Small intestine (tissue), 7 donors: ENCODE measurements at regions not wholly inside any gene's neighbourhood (a gene's known extent, or its start where the extent isn't known, plus 50 kb on each side); places are given as distances from the start of the nearest gene placed in this dataset.
"Not testable (repeated sequence)": the region's sequence is repeated elsewhere in the genome, so short reads cannot be mapped to it uniquely, and the experiment has no call there.

Experiments
- DNase-seq, 2 donors: peaks; one replicate each; pipeline versions ENCODE4 v3.0.0 to v3.0.0-alpha.2; 2013
- FAIRE-seq: peaks from 2 replicates; lab custom pipeline; 2012; peaks lifted over from hg19 to GRCh38; lab: Jason Lieb, UNC
- H3K27ac ChIP-seq, 3 donors: one replicate each; pipeline ENCODE4 v1.5.1; 2013; ENCODE audit warnings: low read length in 2 of 3, mild to moderate bottlenecking in 2 of 3, control low read depth in 1 of 3, inconsistent platforms in 1 of 3, low read depth in 1 of 3, moderate library complexity in 1 of 3
- H3K27me3 ChIP-seq, 3 donors: one replicate each; pipeline ENCODE4 v1.6.1; 2013; ENCODE audit warnings: low read length in 3 of 3, inconsistent platforms in 1 of 3; ENCODE audit not compliant: control insufficient read depth in 3 of 3, insufficient read depth in 3 of 3
- H3K36me3 ChIP-seq, 3 donors: one replicate each; pipeline ENCODE4 v1.6.1; 2013; ENCODE audit warnings: low read length in 3 of 3, inconsistent platforms in 1 of 3, low read depth in 1 of 3, mild to moderate bottlenecking in 1 of 3, moderate library complexity in 1 of 3; ENCODE audit not compliant: control insufficient read depth in 3 of 3, insufficient read depth in 2 of 3
- H3K4me1 ChIP-seq, 3 donors: one replicate each; pipeline ENCODE4 v1.6.1; 2013; ENCODE audit warnings: low read length in 2 of 3, inconsistent platforms in 1 of 3, low read depth in 1 of 3, mild to moderate bottlenecking in 1 of 3, moderate library complexity in 1 of 3; ENCODE audit not compliant: control insufficient read depth in 3 of 3, insufficient read depth in 2 of 3
- H3K4me3 ChIP-seq, 3 donors: one replicate each; pipeline ENCODE4 v1.5.1; 2013; ENCODE audit warnings: low read length in 3 of 3, control low read depth in 1 of 3, inconsistent platforms in 1 of 3, low read depth in 1 of 3, mild to moderate bottlenecking in 1 of 3, moderate library complexity in 1 of 3
- H3K9me3 ChIP-seq, 2 donors: one replicate each; pipeline ENCODE4 v1.6.1; 2013; ENCODE audit warnings: low read depth in 1 of 2, low read length in 1 of 2; ENCODE audit not compliant: control insufficient read depth in 2 of 2, insufficient read depth in 1 of 2
- WGBS, 3 donors: extraction: QIAGEN DNeasy Blood & Tissue Kit; methylation state at CpG; one replicate each; pipeline ENCODE4 v1.1.7; 2013; 5-methylcytosine and 5-hydroxymethylcytosine counted together
- donor health status: healthy with polysubstance abuse.
- donor health status: control.
- donor health status: control.
- donor health status: Bipolar disorder and iron deficiency.
- donor health status: healthy.

DNA sequence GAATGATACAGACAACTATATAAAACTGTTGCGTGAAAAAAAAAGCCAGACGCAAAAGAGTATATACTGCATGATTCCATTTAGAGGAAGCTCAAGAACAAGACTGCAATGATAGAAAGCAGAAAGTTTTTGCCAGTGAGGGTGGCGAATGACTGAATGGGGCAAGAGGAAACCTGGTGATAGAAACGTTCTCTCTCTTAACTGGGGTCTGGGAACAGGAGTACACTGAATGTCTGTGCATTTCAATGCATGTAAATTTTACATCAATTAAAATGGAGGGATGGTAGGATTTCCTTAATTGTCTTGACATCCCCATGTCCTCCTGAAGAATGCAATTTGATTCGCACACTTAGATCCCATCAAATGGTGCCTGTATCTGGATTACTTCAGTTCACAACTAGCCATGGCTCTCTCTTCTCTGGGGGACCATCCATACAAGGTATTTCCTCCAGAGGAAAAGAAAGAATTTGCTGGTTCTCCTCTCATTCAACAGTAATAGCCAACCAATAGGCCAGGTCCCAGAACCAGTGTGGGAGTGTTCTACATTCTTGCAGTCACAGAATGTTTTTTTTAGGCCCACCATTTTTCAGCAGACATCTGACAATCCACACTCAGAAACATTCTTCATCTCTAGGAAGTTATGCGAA, 221.0 kb upstream of the KLF14 start:
- H3K36me3 ChIP-seq, result peaks cover 0 to 4% (median 0%) of the 10 kb centered on the region in 3 donors
- no peaks in the 10 kb centered on the region for H3K27me3 ChIP-seq
- FAIRE-seq, result no peak
- H3K27ac ChIP-seq, result no peak overlapping the region
- no peak for DNase-seq
- 83 to 91% (median 85%) methylated on average over 6 of the region's 6 CpGs for WGBS, 3 donors
- H3K4me3 ChIP-seq, result no peak overlapping the region
- H3K9me3 ChIP-seq, result no peaks in the 10 kb centered on the region
- H3K4me1 ChIP-seq, result peaks cover 0 to 17% (median 0%) of the 10 kb centered on the region in 3 donors

DNA sequence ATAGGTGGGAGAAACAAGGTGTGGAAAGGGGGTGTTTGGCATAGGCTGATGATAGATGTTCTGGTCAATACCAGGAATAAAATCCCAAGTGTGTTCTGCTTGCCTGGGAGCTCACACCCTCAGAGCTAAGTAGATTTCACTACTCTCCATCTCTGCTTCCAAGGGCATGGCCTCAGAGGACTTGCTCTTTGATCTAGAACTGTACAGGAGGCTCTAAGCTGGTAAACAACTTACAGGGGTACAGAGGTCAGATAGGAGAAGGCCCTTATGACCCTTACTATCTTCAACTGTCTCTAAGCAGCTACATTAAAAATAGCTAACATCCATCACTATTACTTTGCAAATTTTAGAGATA, 221.5 kb upstream of the KLF14 start:
- no peak overlapping the region for H3K27ac ChIP-seq
- H3K27me3 ChIP-seq, result no peaks in the 10 kb centered on the region
- DNase-seq, result no peak
- no peak for FAIRE-seq
- peaks cover 0 to 4% (median 0%) of the 10 kb centered on the region in 3 donors for H3K36me3 ChIP-seq
- peaks cover 0 to 17% (median 0%) of the 10 kb centered on the region in 3 donors for H3K4me1 ChIP-seq
- H3K9me3 ChIP-seq, result no peaks in the 10 kb centered on the region
- no peak overlapping the region for H3K4me3 ChIP-seq

DNA sequence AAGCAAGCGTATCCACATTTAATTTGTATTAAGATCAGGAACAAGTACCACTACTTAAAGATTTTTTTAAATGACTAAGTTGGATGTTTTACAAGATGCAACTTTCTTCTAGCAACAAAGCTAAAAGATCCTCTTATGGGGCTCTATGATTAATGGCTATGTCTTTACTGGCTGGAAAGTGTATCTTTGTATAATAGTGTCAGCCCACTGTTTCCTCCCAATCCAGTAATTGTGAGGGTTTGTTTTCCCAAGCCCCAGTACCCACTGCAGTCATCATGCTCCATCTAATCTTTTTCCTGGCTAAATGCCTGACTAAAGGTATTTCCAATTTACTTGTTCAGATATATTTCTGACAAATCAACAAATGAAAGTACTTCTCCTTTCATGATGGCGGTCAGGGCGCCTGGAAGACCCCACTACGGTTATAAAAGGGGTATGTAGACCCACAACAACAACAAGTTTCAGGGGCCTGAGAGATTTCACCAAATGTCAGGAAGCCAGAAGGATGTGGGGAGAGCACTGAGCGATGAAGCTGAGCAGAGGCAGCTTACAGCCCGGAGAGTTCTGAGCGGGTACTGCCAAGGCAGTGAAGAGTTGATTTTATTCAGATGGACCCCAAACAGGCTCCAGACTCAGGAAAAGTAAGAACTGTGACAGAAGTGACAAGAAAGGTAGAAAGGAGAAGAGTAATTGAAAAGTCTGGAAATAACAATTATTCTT, 222.6 kb upstream of the KLF14 start:
- Histone ChIP-seq H3K4me3 (no peak overlapping the region), H3K4me1 (peaks cover 0 to 17% (median 0%) of the 10 kb centered on the region in 3 donors), H3K27me3 (no peaks in the 10 kb centered on the region), H3K27ac (peak overlapping the region in 2 of 3 donors; percentile 11 to 18), H3K36me3 (no peaks in the 10 kb centered on the region), H3K9me3 (no peaks in the 10 kb centered on the region)
- no peak for DNase-seq
- 64 to 80% (median 68%) methylated on average over 7 of the region's 7 CpGs for WGBS, 3 donors
- FAIRE-seq, result no peak

DNA sequence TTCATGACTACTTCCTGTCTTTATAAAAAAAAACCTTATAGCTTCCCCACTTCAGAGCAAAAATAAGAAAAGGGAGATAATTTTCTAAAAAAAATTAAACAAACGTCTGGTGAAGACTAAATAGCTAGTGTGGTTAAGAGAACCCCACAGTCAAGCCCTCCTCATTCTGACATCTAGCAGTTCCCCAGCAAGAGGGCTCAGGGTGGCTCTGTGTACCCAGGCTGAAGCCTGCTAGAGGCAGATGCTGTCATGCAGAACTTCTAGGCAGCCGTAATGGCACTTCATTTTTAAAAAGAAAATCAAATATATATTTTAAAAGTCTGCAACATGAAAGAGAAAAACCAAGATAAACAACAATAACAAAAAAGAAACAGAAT, 223.1 kb upstream of the KLF14 start:
- Histone ChIP-seq H3K4me1 (peaks cover 0 to 12% (median 0%) of the 10 kb centered on the region in 3 donors), H3K9me3 (no peaks in the 10 kb centered on the region), H3K4me3 (no peak overlapping the region), H3K27ac (peak overlapping the region in 1 of 3 donors; percentile 43), H3K27me3 (no peaks in the 10 kb centered on the region), H3K36me3 (no peaks in the 10 kb centered on the region)
- DNase-seq, result no peak
- 49 to 71% (median 58%) methylated on average over 2 of the region's 2 CpGs for WGBS, 3 donors
- FAIRE-seq, result no peak

DNA sequence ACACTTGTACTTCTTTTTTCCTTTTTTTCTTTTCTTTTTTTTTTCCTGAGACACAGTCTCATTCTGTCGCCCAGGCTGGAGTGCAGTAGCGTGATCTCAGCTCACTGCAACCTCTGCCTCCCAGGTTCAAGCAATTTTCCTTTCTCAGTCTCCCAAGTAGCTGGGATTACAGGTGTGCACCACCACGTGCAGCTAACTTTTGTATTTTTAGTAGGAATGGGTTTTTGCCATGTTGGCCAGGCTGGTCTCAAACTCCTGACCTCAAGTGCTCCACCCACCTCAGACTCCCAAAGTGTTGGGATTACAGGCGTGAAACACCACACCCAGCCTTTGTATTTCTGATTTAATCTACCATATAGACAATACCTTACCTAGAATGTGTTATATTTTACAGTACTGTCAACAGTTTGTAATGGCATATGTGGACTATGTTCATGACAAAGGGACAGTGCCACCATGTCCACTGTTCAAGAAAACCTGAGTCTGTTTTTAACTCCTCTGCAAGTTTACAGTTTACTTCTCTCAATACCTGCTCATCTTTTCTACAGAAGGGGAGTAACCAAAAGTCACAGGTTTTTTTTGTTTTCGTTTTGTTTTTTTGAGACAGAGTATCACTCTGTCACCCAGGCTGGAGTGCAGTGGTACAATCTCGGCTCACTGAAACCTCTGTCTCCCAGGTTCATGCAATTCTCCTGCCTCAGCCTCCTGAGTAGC, 223.9 kb upstream of the KLF14 start:
- not testable (repeated sequence) for DNase-seq, H3K27ac ChIP-seq, H3K27me3 ChIP-seq, H3K36me3 ChIP-seq, H3K9me3 ChIP-seq, H3K4me3 ChIP-seq, FAIRE-seq
- WGBS, 3 donors, result 74 to 88% (median 80%) methylated on average over 6 of the region's 6 CpGs
- H3K4me1 ChIP-seq, result peaks cover 0 to 12% (median 0%) of the 10 kb centered on the region in 3 donors

DNA sequence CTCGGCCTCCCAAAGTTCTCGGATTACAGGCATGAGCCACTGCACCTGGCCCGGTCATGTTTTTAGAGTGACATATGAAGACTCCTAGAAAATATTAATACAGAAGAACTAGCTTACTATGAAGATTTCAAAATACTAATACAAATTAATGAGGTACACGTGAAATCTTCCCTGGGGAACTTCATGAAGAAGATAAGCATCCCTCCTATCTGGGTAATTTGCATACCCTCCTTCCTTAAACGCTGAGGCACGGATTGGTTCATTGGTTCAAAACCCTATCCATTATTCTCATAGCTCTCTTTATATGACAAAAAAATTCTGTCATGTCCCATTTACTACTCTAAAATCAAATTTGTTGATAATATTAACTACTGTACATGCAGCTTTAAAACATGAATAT, 224.8 kb upstream of the KLF14 start:
- Histone ChIP-seq H3K27me3 (no peaks in the 10 kb centered on the region), H3K4me3 (no peak overlapping the region), H3K36me3 (no peaks in the 10 kb centered on the region), H3K9me3 (no peaks in the 10 kb centered on the region), H3K4me1 (peaks cover 0 to 9% (median 0%) of the 10 kb centered on the region in 3 donors), H3K27ac (no peak overlapping the region)
- no peak for DNase-seq
- WGBS, 3 donors, result 62 to 72% (median 63%) methylated on average over 6 of the region's 6 CpGs
- no peak for FAIRE-seq

DNA sequence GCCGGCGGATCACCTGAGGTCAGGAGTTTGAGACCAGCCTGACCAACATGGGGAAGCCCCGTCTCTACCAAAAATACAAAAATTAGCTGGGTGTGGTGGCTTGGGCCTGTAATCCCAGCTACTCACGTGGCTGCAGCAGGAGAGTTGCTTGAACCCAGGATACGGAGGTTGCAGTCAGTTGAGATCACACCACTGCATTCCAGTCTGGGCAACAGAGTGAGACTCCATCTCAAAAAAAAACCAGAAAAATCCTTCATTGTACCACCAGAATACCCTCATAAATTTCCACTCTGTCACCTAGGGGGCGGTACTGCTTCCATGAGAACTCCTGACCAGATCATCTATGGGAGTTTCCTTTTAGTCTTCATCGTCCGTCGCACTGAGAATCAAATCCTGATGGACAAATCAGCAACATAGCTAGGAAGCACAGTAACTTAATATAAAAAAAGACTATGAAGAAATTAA, 225.8 kb upstream of the KLF14 start:
- no peak for FAIRE-seq
- Histone ChIP-seq H3K36me3 (no peaks in the 10 kb centered on the region), H3K27ac (peak overlapping the region in 1 of 3 donors; percentile 75), H3K9me3 (no peaks in the 10 kb centered on the region), H3K4me1 (peaks cover 0 to 9% (median 0%) of the 10 kb centered on the region in 3 donors), H3K4me3 (no peak overlapping the region), H3K27me3 (no peaks in the 10 kb centered on the region)
- no peak for DNase-seq
- 68 to 79% (median 74%) methylated on average over 9 of the region's 9 CpGs for whole genome bisulfite sequencing, 3 donors

DNA sequence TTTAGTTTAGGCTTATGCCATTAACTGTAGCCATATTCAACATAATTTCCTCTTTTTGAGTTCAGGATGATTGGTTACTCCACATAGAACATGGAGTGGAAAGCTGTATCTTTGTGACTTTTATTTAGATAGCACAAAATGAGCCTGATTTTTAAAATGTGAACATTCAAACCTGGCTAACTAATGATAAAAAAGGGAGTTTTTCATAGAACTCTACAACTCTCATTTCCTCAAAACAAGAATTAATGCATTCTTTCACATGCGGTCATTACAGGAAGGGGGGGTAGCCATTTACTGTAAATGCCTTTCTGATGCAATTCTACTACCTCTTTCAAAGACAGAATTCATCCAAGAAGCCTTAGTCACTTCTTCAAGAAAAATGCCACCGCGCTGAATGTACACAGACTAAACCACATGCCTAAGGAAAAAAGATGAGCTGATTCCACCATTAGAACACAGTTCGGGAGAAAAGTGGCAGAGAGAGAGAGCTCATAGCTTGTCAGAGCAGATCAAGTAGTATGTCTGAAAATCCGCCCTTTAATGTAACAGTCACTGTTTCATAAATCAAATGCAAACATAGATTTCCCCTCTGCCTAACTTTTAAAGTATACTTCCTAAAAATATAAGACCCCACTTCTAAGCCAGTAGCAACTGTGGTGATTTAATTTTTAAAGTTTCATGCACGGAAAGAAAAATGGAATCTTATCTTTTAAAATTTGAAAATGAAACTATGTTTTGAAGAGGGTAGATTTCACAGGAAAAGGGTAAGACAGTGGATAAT, 226.4 kb upstream of the KLF14 start:
- H3K27me3 ChIP-seq, result no peaks in the 10 kb centered on the region
- peak overlapping the region in 1 of 3 donors; percentile 87 for H3K27ac ChIP-seq
- peaks cover 0 to 8% (median 0%) of the 10 kb centered on the region in 3 donors for H3K4me1 ChIP-seq
- WGBS, 3 donors, result 57 to 85% (median 64%) methylated on average over 6 of the region's 6 CpGs
- H3K36me3 ChIP-seq, result no peaks in the 10 kb centered on the region
- H3K9me3 ChIP-seq, result no peaks in the 10 kb centered on the region
- FAIRE-seq (no peak), DNase-seq (no peak)
- peak overlapping the region in 1 of 3 donors; percentile 23 for H3K4me3 ChIP-seq
